Heart left ventricle (tissue), 16 donors: ENCODE measurements at regions not wholly inside any gene's neighbourhood (a gene's known extent, or its start where the extent isn't known, plus 50 kb on each side); places are given as distances from the start of the nearest gene placed in this dataset.

ENCODE experiments used
- ATAC-seq, 4 donors: fragments of 200-7000 bp; cut with Tn5 transposase; one replicate each; pipeline ENCODE4 v1.9.1; 2020 to 2022; ENCODE audit warnings: moderate library complexity in 4 of 4, mild to moderate bottlenecking in 3 of 4, moderate number of reproducible peaks in 1 of 4
- DNase-seq, 5 donors: peaks; one replicate each; pipeline ENCODE4 v3.0.0-alpha.2; 2020
- H3K27ac ChIP-seq, 12 donors: fragments of 200-600 bp; sonication (generic) in 4 of 12; one replicate each; pipeline versions ENCODE4 v1.5.0 to v1.8.0; 2016 to 2022; ENCODE audit warnings: mild to moderate bottlenecking in 2 of 12
- H3K27me3 ChIP-seq, 9 donors: fragments of 200-600 bp; sonication (generic) in 2 of 9; one replicate each; pipeline versions ENCODE4 v1.5.1 to v1.8.0; 2016 to 2022; ENCODE audit warnings: mild to moderate bottlenecking in 3 of 9
- H3K36me3 ChIP-seq, 9 donors: fragments of 200-600 bp; sonication (generic) in 2 of 9; one replicate each; pipeline versions ENCODE4 v1.5.0 to v1.8.0; 2018 to 2022; ENCODE audit warnings: mild to moderate bottlenecking in 2 of 9
- H3K4me1 ChIP-seq, 12 donors: fragments of 200-600 bp; sonication (generic) in 4 of 12; one replicate each; pipeline versions ENCODE4 v1.5.0 to v1.8.0; 2016 to 2022; ENCODE audit warnings: mild to moderate bottlenecking in 3 of 12
- H3K4me3 ChIP-seq, 12 donors: fragments of 200-600 bp; sonication (generic) in 4 of 12; one replicate each; pipeline versions ENCODE4 v1.5.0 to v1.8.0; 2017 to 2022; ENCODE audit warnings: mild to moderate bottlenecking in 9 of 12, moderate library complexity in 4 of 12
- H3K9me3 ChIP-seq, 12 donors: fragments of 200-600 bp; sonication (generic) in 4 of 12; one replicate each; pipeline versions ENCODE4 v1.5.0 to v1.8.0; 2016 to 2022; ENCODE audit warnings: mild to moderate bottlenecking in 1 of 12
- CTCF ChIP-seq, 12 donors: fragments of 200-600 bp; sonication (generic) in 4 of 12; IDR thresholded peaks; one replicate each; pipeline versions ENCODE4 v1.5.0 to v1.8.0; 2018 to 2022; ENCODE audit warnings: antibody characterized with exemption in 12 of 12, mild to moderate bottlenecking in 5 of 12
- POLR2A ChIP-seq, 2 donors: fragments of 450-650 bp; IDR thresholded peaks; one replicate each; pipeline ENCODE4 v1.6.1; 2017; ENCODE audit warnings: antibody characterized with exemption in 2 of 2, mild to moderate bottlenecking in 2 of 2, moderate library complexity in 2 of 2
- WGBS, 4 donors: extraction: QIAGEN DNeasy Blood & Tissue Kit in 2 of 4; methylation state at CpG; one replicate each; pipeline versions ENCODE4 v1.1.5 to v1.1.7; 2013 to 2018; 5-methylcytosine and 5-hydroxymethylcytosine counted together
- intact Hi-C, 10 donors: fragments of 100-400 bp; cut with DNase I; formaldehyde crosslinking; loops; one replicate each; pipeline versions ENCODE4 v1.11.1 to v1.14.2; 2022
- donor health status: ischemic (EF 13 %, LVEDD 7.1; RV severe dilation, severe dysfunction).
- donor health status: healthy with polysubstance abuse.
- donor health status: DM: no; HTN: yes; CAD: no.
- donor health status: DM: no; HTN: no; CAD: no.
- donor health status: ischemic (EF 25% LVEDD 6.9; RV normal size, moderate dysfunction).
- donor health status: ischemic (EF 25% LVEDD 5.7; RV mildly dilated, moderate dysfunction).
- donor health status: healthy.
- donor health status: DM: yes; HTN: yes; CAD: no.
- donor health status: ischemic (EF 35%, LVEDD 5.7; RV mildly dilated, moderate dysfunction).
- donor health status: nonischemic (EF 11% LVEDD 7.7; RV severe dilation, severe dysfunction).
- donor health status: DM: yes; HTN: yes; CAD: no.
- donor health status: PGD.
- donor health status: ischemic (EF 29% LVEDD 5.4; RV normal size, mild dysfunction).
- donor health status: nonischemic (EF 23%, LVEDD 6.1; RV moderate dilation, normal function).

GRCh38 chr15:94588993-94589392, 357.6 kb downstream of the MCTP2 start:
- no peak for ATAC-seq
- TF ChIP-seq CTCF (IDR thresholded peaks at IDR 0.05) (no peak), POLR2A (IDR thresholded peaks at IDR 0.05) (no peak)
- Histone ChIP-seq H3K4me1 (peaks cover 0 to 15% (median 0%) of the 10 kb centered on the region in 12 donors), H3K27me3 (peaks cover 0 to 12% (median 0%) of the 10 kb centered on the region in 9 donors), H3K27ac (no peak overlapping the region), H3K9me3 (peaks cover 0 to 5% (median 0%) of the 10 kb centered on the region in 12 donors), H3K4me3 (no peak overlapping the region), H3K36me3 (no peaks in the 10 kb centered on the region)
- intact Hi-C loops = loop anchor here in 1 of 10 donors (10.0 kb wide), 1 partner anchor 214 kb away; no protein-coding TSS in a partner anchor
- DNase-seq = no peak
- WGBS, 4 donors = 82 to 97% (median 89%) methylated on average over 4 of the region's 4 CpGs

- Histone ChIP-seq H3K27me3 (peaks cover 0 to 10% (median 0%) of the 10 kb centered on the region in 9 donors), H3K27ac (no peak overlapping the region), H3K9me3 (peaks cover 0 to 5% (median 0%) of the 10 kb centered on the region in 12 donors), H3K4me1 (no peaks in the 10 kb centered on the region), H3K36me3 (no peaks in the 10 kb centered on the region), H3K4me3 (no peak overlapping the region)
- no peak for TF ChIP-seq POLR2A (IDR thresholded peaks at IDR 0.05)
- TF ChIP-seq CTCF (IDR thresholded peaks at IDR 0.05) = no peak
- DNase-seq (no peak), ATAC-seq (peak in 2 of 4 donors; percentile 24 to 56)
- intact Hi-C loops = no loop called here
These were observed 361.1 kb downstream of the MCTP2 start for GRCh38 chr15:94592495-94592894.

GRCh38 chr15:94596707-94597106, 365.3 kb downstream of the MCTP2 start:
- TF ChIP-seq CTCF (IDR thresholded peaks at IDR 0.05) = no peak
- TF ChIP-seq POLR2A (IDR thresholded peaks at IDR 0.05) = no peak
- ATAC-seq (no peak), DNase-seq (no peak)
- Histone ChIP-seq H3K4me3 (no peak overlapping the region), H3K4me1 (no peaks in the 10 kb centered on the region), H3K27ac (no peak overlapping the region), H3K27me3 (peaks cover 0 to 10% (median 0%) of the 10 kb centered on the region in 9 donors), H3K36me3 (no peaks in the 10 kb centered on the region), H3K9me3 (peaks cover 0 to 5% (median 0%) of the 10 kb centered on the region in 12 donors)
- WGBS, 4 donors = 93 to 100% (median 98%) methylated on average over 1 of the region's 1 CpG
- intact Hi-C loops = no loop called here

- TF ChIP-seq POLR2A (IDR thresholded peaks at IDR 0.05) (no peak), CTCF (IDR thresholded peaks at IDR 0.05) (no peak)
- DNase-seq (no peak), ATAC-seq (no peak)
- WGBS, 4 donors = 85 to 90% (median 87%) methylated on average over 8 of the region's 8 CpGs
- no peaks in the 10 kb centered on the region for H3K9me3 ChIP-seq
- no peak overlapping the region for H3K4me3 ChIP-seq
- H3K27me3 ChIP-seq = peaks cover 0 to 2% (median 0%) of the 10 kb centered on the region in 9 donors
- no peaks in the 10 kb centered on the region for H3K36me3 ChIP-seq
- H3K4me1 ChIP-seq = no peaks in the 10 kb centered on the region
- intact Hi-C loops = no loop called here
- H3K27ac ChIP-seq = no peak overlapping the region
These were observed 369.1 kb downstream of the MCTP2 start for GRCh38 chr15:94600505-94600904.
